GM12891 (cell line): ENCODE measurements at regions not wholly inside any gene's neighbourhood (a gene's known extent, or its start where the extent isn't known, plus 50 kb on each side); places are given as distances from the start of the nearest gene placed in this dataset.

ENCODE experiments used
- POLR2A ChIP-seq: IDR thresholded peaks from 2 replicates; pipeline ENCODE4 v1.6.1; 2011; ENCODE audit warnings: low read depth, low read length, control low read depth
- POLR2AphosphoS5 ChIP-seq: IDR thresholded peaks from 2 replicates; pipeline ENCODE4 v1.6.1; 2011; ENCODE audit warnings: low read depth, low read length, control low read depth
- TAF1 ChIP-seq: IDR thresholded peaks from 2 replicates; pipeline ENCODE4 v1.6.1; 2011; ENCODE audit warnings: low read depth, low read length, control low read depth

DNA sequence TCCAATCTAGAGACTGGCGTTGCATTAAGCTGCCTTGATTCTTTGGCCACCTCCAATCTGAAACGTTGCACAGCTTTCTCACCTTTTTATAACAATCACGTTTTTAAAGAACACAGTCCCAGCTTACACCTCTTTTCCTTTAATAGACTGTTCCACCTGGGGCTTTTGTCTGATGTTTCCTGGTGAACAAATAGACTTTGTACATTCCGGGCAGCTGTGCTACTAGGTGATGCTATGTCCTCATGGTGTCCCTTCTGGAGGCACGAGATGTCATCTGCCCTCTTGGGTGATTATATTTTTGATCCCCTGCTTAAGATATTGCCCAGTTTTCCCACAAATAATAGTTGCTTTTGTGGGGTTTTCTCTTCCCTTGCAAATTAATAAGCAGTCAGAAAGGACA, 225.5 kb downstream of the SOX9 start:
- TF ChIP-seq TAF1: no peak
- TF ChIP-seq POLR2A: no peak
- no peak for TF ChIP-seq POLR2AphosphoS5
